ENCODE measurements at regions not wholly inside any gene's neighbourhood (a gene's known extent, or its start where the extent isn't known, plus 50 kb on each side); places are given as distances from the start of the nearest gene placed in this dataset.

DNA sequence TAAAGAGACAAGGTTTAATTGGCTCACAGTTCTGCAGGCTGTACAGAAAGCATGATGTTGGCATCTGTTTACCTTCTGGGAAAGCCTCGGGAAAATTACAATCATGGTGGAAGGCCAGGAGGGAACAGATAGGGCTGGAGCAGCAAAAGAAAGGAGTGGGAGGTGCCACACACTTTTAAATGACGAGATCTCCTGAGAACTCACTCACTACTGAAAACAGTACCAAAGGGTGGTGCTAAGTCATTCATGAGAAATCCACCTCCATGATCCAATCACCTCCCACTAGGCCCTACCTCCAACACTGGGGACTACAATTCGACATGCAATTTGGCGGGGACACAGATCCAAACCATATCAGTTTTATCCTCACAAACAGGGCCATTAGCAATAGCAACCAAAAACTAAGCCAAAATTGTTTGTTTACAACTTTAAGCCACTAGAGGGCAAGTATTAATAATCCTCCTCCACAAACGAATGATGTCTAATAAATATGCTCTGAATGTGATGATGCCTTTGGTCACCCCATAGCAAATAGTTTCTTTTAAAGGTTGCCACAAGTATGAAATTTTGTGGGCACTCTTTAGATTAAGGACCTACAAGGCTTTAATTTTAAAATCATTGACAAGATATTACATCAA, 129.2 kb upstream of the NRBF2 start:
- Histone ChIP-seq H3K27me3 (no peaks in the 10 kb centered on the region), H3K4me3 (no peak overlapping the region), H3K9me3 (no peaks in the 10 kb centered on the region), H3K4me1 (no peaks in the 10 kb centered on the region), H3K36me3 (no peaks in the 10 kb centered on the region), H3K27ac (no peak overlapping the region)
- DNase-seq, result no peak
- WGBS, 2 donors, result 46 to 55% methylated on average over 5 of the region's 5 CpGs
- intact Hi-C loops (cut with DNase I), result no loop called here
- no peak for TF ChIP-seq POLR2A (IDR thresholded peaks at IDR 0.05)
- TF ChIP-seq, protein P1, sequence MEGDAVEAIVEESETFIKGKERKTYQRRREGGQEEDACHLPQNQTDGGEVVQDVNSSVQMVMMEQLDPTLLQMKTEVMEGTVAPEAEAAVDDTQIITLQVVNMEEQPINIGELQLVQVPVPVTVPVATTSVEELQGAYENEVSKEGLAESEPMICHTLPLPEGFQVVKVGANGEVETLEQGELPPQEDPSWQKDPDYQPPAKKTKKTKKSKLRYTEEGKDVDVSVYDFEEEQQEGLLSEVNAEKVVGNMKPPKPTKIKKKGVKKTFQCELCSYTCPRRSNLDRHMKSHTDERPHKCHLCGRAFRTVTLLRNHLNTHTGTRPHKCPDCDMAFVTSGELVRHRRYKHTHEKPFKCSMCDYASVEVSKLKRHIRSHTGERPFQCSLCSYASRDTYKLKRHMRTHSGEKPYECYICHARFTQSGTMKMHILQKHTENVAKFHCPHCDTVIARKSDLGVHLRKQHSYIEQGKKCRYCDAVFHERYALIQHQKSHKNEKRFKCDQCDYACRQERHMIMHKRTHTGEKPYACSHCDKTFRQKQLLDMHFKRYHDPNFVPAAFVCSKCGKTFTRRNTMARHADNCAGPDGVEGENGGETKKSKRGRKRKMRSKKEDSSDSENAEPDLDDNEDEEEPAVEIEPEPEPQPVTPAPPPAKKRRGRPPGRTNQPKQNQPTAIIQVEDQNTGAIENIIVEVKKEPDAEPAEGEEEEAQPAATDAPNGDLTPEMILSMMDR (IDR thresholded peaks at IDR 0.05), result peak in 1 of 6 experiments; percentile 26

DNA sequence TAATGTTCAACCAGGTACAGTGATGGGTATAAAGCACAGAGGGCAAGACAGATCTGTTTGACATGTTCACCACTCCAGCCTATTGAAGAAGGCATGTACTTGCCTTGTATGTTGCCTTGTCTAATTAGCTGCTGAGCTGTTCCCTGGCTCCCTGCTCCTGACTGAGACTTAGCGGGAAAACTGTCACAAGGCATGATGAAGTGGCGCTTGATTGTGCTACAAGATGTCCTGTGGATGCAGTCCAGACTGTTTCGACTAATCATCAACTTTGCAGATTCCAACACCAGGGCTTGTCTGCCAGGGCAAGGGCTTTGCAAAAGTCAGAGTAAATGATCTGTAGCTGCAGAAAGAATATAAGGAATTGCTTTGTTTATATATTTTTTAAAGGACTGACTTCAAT, 136.2 kb upstream of the NRBF2 start:
- TF ChIP-seq, protein P1 (IDR thresholded peaks at IDR 0.05), result no peak
- no peak for TF ChIP-seq POLR2A (IDR thresholded peaks at IDR 0.05)
- H3K36me3 ChIP-seq, result no peaks in the 10 kb centered on the region
- no peak overlapping the region for H3K27ac ChIP-seq
- WGBS, 2 donors, result 66 to 70% methylated on average over 3 of the region's 3 CpGs
- DNase-seq, result no peak
- H3K9me3 ChIP-seq, result no peaks in the 10 kb centered on the region
- intact Hi-C loops (cut with DNase I), result no loop called here
- H3K4me3 ChIP-seq, result no peak overlapping the region
- H3K4me1 ChIP-seq, result peaks cover 0 to 7% (median 0%) of the 10 kb centered on the region in 3 donors
- H3K27me3 ChIP-seq, result no peaks in the 10 kb centered on the region

DNA sequence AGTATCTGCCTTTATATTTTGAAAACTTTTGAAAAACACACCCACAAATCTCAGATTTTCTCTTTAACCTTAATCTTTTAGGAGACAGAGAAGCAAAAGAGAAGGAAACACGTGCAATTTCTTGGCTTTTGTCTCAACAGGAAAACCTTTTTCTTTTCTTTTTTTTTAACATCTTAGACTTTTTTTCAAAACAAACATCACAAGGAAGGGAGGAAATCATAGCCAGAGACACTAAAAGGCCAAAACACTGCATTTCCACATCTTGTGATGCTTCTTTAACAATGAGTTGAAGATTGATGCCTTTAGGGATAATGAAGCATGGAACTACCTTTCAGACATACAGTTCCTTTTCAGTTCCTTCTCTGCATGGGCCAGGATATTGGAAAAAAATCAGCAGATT, 136.6 kb upstream of the NRBF2 start:
- no peak for DNase-seq
- Histone ChIP-seq H3K4me1 (peaks cover 0 to 7% (median 0%) of the 10 kb centered on the region in 3 donors), H3K36me3 (no peaks in the 10 kb centered on the region), H3K9me3 (no peaks in the 10 kb centered on the region), H3K27ac (no peak overlapping the region), H3K27me3 (no peaks in the 10 kb centered on the region), H3K4me3 (no peak overlapping the region)
- no peak for TF ChIP-seq POLR2A (IDR thresholded peaks at IDR 0.05)
- TF ChIP-seq, protein P1 (IDR thresholded peaks at IDR 0.05), result no peak
- 24 to 47% methylated on average over 1 of the region's 1 CpG for WGBS, 2 donors
- intact Hi-C loops (cut with DNase I), result no loop called here

DNA sequence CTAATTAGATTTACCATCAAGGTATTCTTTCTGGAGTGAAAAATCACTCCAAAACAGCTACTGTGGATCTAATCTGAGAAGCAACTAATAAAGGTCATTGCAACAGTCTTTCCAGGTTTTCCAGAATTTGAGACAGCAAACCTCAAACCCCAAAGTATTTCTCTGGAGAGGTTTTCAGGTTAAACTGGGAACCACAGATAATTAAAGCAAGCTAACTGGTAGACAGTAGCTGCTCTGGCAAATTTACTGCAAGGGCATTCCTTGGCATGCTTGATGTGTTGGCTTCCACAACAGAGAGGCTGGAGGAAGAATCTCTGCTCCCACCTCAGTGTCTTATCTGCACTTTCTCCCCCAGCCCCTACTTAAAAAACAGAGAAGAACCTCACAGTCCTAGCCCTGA, 140.0 kb upstream of the NRBF2 start:
- intact Hi-C loops (cut with DNase I), result no loop called here
- H3K4me3 ChIP-seq, result no peak overlapping the region
- H3K36me3 ChIP-seq, result no peaks in the 10 kb centered on the region
- H3K27ac ChIP-seq, result no peak overlapping the region
- H3K9me3 ChIP-seq, result no peaks in the 10 kb centered on the region
- TF ChIP-seq, protein P1 (IDR thresholded peaks at IDR 0.05), result no peak
- TF ChIP-seq POLR2A (IDR thresholded peaks at IDR 0.05), result no peak
- peaks cover 0 to 7% (median 0%) of the 10 kb centered on the region in 3 donors for H3K4me1 ChIP-seq
- no peaks in the 10 kb centered on the region for H3K27me3 ChIP-seq
- DNase-seq, result no peak

DNA sequence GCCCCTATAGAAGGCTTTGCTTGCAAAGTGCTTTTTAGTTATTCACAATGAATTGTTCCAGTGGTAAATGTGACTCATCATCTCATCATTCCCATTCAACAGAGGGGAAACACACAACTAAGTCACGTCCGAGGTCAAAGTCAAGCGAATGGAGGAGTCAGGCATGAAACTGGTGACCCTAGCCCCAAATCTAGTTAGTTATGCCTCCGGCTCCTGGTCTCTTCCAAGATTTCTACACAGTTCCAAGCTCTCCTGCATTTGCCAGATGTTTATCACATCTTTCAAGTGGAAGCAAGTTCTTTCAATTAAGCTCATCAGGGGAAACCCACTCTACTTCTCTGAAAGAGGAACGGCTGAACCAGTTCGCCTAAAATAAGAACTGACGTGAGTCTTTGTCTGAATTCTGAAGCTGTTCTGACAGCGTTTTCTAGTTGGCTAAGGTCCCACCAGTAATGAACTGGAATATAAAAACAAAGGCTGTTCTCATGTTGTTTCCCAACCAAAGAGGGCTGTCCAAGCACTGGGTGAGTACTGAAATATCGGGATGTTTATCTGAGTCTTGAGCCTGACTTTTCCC, 140.9 kb upstream of the NRBF2 start:
- Histone ChIP-seq H3K4me1 (peaks cover 0 to 7% (median 0%) of the 10 kb centered on the region in 3 donors), H3K27ac (peak overlapping the region in 1 of 4 donors; percentile 8), H3K36me3 (no peaks in the 10 kb centered on the region), H3K9me3 (no peaks in the 10 kb centered on the region), H3K4me3 (peak overlapping the region in 1 of 4 donors; percentile 21), H3K27me3 (no peaks in the 10 kb centered on the region)
- intact Hi-C loops (cut with DNase I), result no loop called here
- 36 to 41% methylated on average over 9 of the region's 9 CpGs for WGBS, 2 donors
- no peak for DNase-seq
- TF ChIP-seq POLR2A (IDR thresholded peaks at IDR 0.05), result no peak
- TF ChIP-seq, protein P1 (IDR thresholded peaks at IDR 0.05), result no peak

Measured in esophagus squamous epithelium (tissue), 5 donors.